HUDEP-2 (cell line): ENCODE measurements at regions not wholly inside any gene's neighbourhood (a gene's known extent, or its start where the extent isn't known, plus 50 kb on each side); places are given as distances from the start of the nearest gene placed in this dataset.

Experiments used
- DNase-seq, 76 experiments: peaks; one replicate each; lab custom pipeline; 2025; ENCODE audit not compliant: unreplicated experiment in 76 of 76; lab: John Stamatoyannopoulos, UW

- DNase-seq, result no peak
Observed at GRCh38 chr6:71395731-71396409, 107.3 kb downstream of the OGFRL1 start.

GRCh38 chr6:71396410-71396801 is 107.8 kb downstream of the OGFRL1 start:
- DNase-seq, result no peak

- DNase-seq, result no peak
Observed at GRCh38 chr6:71399279-71399678, 110.7 kb downstream of the OGFRL1 start.

GRCh38 chr6:71400852-71401251 is 112.2 kb downstream of the OGFRL1 start:
- DNase-seq, result no peak

GRCh38 chr6:71402096-71402495 is 113.5 kb downstream of the OGFRL1 start:
- DNase-seq, result no peak

- DNase-seq, result no peak
Observed at GRCh38 chr6:71403422-71404134, 115.0 kb downstream of the OGFRL1 start.

GRCh38 chr6:71404145-71404966 is 115.7 kb downstream of the OGFRL1 start:
- DNase-seq, result no peak

GRCh38 chr6:71404967-71405278 is 116.3 kb downstream of the OGFRL1 start:
- DNase-seq, result no peak

- DNase-seq, result no peak
Observed at GRCh38 chr6:71405416-71405815, 116.8 kb downstream of the OGFRL1 start.

- no peak for DNase-seq
Observed at GRCh38 chr6:71406865-71407860, 118.6 kb downstream of the OGFRL1 start.

- no peak for DNase-seq
Observed at GRCh38 chr6:71408787-71409723, 120.4 kb downstream of the OGFRL1 start.

GRCh38 chr6:71410164-71410566 is 121.6 kb downstream of the OGFRL1 start:
- no peak for DNase-seq

- no peak for DNase-seq
Observed at GRCh38 chr6:71410681-71411080, 122.1 kb downstream of the OGFRL1 start.

- DNase-seq, result no peak
Observed at GRCh38 chr6:71411882-71412281, 123.3 kb downstream of the OGFRL1 start.

- DNase-seq, result peak in 1 of 76 experiments; percentile 5
Observed at GRCh38 chr6:71412559-71413140, 124.0 kb downstream of the OGFRL1 start.

GRCh38 chr6:71414486-71414885 is 125.9 kb downstream of the OGFRL1 start:
- no peak for DNase-seq

GRCh38 chr6:71419217-71420094 is 130.8 kb downstream of the OGFRL1 start:
- no peak for DNase-seq

GRCh38 chr6:71420095-71420692 is 131.6 kb downstream of the OGFRL1 start:
- DNase-seq, result peak in 1 of 76 experiments; percentile 15
